GM06990 (cell line): ENCODE measurements at regions not wholly inside any gene's neighbourhood (a gene's known extent, or its start where the extent isn't known, plus 50 kb on each side); places are given as distances from the start of the nearest gene placed in this dataset.

Experiments used
- DNase-seq: peaks from one replicate; pipeline ENCODE4 v3.0.0-alpha.2; 2011; ENCODE audit not compliant: insufficient read length; ENCODE audit errors: extremely low read depth
- H3K27me3 ChIP-seq: replicated peaks from 2 replicates; pipeline ENCODE4 v1.6.0; 2011; ENCODE audit warnings: low read length; ENCODE audit not compliant: control insufficient read depth, insufficient read depth
- H3K36me3 ChIP-seq: 2 replicates; pipeline ENCODE4 v1.5.1; 2011; ENCODE audit warnings: low read length; ENCODE audit not compliant: control insufficient read depth, insufficient read depth
- H3K4me3 ChIP-seq: replicated peaks from 2 replicates; pipeline ENCODE4 v1.5.1; 2011; ENCODE audit warnings: low read depth, mild to moderate bottlenecking, control low read depth, low read length
- CTCF ChIP-seq: IDR thresholded peaks from 2 replicates; pipeline ENCODE4 v1.5.1; 2011; ENCODE audit warnings: low read length, control low read depth, mild to moderate bottlenecking, inconsistent platforms; ENCODE audit not compliant: insufficient read depth, poor library complexity, severe bottlenecking

- no peak for DNase-seq
- H3K36me3 ChIP-seq, result no peaks in the 10 kb centered on the region
- no peaks in the 10 kb centered on the region for H3K27me3 ChIP-seq
- H3K4me3 ChIP-seq, result no peak overlapping the region
- TF ChIP-seq CTCF, result no peak
Measured at GRCh38 chr18:66769375-66769774, 165.5 kb upstream of the CDH19 start.

GRCh38 chr18:66764230-66764629 lies 160.3 kb upstream of the CDH19 start:
- DNase-seq, result no peak
- TF ChIP-seq CTCF, result no peak
- no peak overlapping the region for H3K4me3 ChIP-seq

GRCh38 chr18:66761166-66761565 lies 157.3 kb upstream of the CDH19 start:
- no peak for TF ChIP-seq CTCF
- no peak for DNase-seq
- no peak overlapping the region for H3K4me3 ChIP-seq
- no peaks in the 10 kb centered on the region for H3K27me3 ChIP-seq
- no peaks in the 10 kb centered on the region for H3K36me3 ChIP-seq

More at GRCh38 chr18:66764230-66764629, 160.3 kb upstream of the CDH19 start:
- no peaks in the 10 kb centered on the region for H3K27me3 ChIP-seq
- no peaks in the 10 kb centered on the region for H3K36me3 ChIP-seq

- no peaks in the 10 kb centered on the region for H3K27me3 ChIP-seq
- TF ChIP-seq CTCF, result no peak
- no peaks in the 10 kb centered on the region for H3K36me3 ChIP-seq
- DNase-seq, result no peak
- no peak overlapping the region for H3K4me3 ChIP-seq
Measured at GRCh38 chr18:66760559-66760958, 156.7 kb upstream of the CDH19 start.

GRCh38 chr18:66759050-66759828 lies 155.3 kb upstream of the CDH19 start:
- no peaks in the 10 kb centered on the region for H3K36me3 ChIP-seq
- H3K27me3 ChIP-seq, result no peaks in the 10 kb centered on the region
- DNase-seq, result no peak
- no peak overlapping the region for H3K4me3 ChIP-seq
- no peak for TF ChIP-seq CTCF
